ENCODE measurements at regions not wholly inside any gene's neighbourhood (a gene's known extent, or its start where the extent isn't known, plus 50 kb on each side); places are given as distances from the start of the nearest gene placed in this dataset.

DNA sequence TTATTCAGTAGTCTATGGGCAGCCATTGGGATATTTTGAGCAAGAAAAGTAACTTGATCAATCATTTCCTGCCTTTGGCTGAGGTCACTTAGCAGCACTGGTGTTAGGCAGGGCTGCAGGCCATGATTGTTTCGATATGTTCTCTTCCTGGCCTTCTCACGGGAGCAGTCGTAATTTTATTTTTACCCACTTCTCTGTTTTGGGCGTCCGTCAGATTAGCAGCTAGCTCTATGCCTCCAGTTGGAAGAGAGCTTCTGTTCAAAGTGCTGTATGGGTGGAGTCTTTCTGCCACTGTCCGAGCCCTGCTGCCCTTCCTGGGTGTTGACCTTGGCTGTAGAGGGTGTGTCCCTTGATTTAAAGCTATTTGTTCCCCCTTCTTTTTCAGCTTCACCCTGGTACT, 123.4 kb upstream of the ROPN1 start:
- no peak for DNase-seq (ENCODE audit: extremely low read depth, low read depth)
- TF ChIP-seq, protein P1, sequence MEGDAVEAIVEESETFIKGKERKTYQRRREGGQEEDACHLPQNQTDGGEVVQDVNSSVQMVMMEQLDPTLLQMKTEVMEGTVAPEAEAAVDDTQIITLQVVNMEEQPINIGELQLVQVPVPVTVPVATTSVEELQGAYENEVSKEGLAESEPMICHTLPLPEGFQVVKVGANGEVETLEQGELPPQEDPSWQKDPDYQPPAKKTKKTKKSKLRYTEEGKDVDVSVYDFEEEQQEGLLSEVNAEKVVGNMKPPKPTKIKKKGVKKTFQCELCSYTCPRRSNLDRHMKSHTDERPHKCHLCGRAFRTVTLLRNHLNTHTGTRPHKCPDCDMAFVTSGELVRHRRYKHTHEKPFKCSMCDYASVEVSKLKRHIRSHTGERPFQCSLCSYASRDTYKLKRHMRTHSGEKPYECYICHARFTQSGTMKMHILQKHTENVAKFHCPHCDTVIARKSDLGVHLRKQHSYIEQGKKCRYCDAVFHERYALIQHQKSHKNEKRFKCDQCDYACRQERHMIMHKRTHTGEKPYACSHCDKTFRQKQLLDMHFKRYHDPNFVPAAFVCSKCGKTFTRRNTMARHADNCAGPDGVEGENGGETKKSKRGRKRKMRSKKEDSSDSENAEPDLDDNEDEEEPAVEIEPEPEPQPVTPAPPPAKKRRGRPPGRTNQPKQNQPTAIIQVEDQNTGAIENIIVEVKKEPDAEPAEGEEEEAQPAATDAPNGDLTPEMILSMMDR (IDR thresholded peaks at IDR 0.05; ENCODE audit: low read depth, low read length): no peak

DNA sequence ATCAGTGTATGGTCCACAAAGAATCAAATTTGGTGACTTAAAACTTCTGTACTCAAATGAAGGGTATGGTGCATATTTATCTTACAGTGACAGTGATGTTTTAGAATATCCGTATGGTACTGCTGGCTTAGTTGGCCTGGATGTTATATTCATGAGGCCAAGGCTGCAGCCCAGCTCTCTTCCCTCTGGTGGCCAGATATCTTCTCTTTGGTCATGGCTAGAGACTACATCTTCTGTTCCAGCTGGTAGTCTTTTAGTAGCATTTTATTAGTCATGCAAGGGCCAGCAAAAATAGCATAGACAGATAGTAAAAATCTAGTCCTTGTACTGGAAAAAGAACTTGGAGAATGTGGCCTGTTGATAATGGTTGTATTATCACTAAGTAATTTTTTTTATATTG, 124.0 kb upstream of the ROPN1 start:
- TF ChIP-seq, protein P1 (IDR thresholded peaks at IDR 0.05; ENCODE audit: low read depth, low read length): no peak
- no peak for DNase-seq (ENCODE audit: extremely low read depth, low read depth)

DNA sequence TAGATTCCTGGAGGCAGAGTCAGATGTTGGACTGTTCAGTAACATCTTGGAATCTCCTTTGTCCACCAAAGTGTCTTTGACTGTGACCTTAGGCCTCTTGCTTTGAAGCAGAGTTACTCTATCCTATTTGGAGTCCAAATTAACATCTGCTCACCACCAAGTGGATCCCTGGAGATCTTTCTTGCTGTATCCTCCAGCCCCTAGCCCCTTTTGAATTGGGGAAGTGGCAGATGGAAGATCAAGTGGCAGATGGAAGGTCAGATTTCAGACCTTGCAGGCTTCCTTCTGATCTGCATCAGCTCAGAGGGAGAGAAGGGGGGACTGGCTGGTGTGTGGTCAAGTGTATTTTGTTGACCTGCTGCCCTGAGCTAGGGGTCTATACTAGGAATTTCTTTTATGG, 125.0 kb upstream of the ROPN1 start:
- TF ChIP-seq, protein P1 (IDR thresholded peaks at IDR 0.05; ENCODE audit: low read depth, low read length): no peak
- no peak for DNase-seq (ENCODE audit: extremely low read depth, low read depth)

DNA sequence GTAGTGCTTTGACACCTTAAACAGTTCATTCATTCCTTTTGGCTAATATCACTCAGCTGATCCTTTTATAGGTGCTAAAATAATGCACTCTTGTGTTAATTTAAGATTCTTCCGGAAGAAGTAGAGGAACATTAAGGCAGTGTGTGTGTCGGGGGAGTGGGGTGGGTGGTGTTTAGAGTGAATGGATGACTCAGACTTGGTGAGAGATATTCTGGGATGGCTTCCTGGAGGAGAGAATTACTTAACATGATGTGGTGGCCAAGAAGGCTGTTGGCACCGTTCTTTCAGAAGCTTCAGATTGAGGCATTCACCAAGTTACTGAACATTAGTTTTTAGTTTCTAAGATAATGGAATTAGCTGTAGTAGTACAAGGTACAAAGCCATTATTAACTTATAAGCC, 125.6 kb upstream of the ROPN1 start:
- no peak for DNase-seq (ENCODE audit: extremely low read depth, low read depth)
- TF ChIP-seq, protein P1 (IDR thresholded peaks at IDR 0.05; ENCODE audit: low read depth, low read length): no peak

DNA sequence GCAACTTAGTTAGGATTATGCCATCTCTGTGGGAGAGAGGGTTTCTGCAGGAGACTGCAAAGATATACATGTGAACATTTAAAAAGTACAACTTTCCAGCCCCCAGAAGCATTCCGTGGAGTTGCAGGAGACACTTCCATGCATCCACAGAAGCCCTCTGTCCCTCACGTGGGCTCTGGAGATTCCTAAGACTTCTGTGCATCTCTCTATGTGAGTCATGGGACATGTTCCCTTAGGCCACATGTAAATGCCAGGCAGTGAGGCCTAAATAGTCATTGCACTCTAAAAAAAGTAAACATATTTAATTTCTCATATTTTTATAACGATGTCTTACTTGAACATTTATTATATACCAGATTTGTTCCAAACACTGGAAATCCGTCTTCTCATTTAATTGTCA, 126.5 kb upstream of the ROPN1 start:
- TF ChIP-seq, protein P1 (IDR thresholded peaks at IDR 0.05; ENCODE audit: low read depth, low read length): no peak

DNA sequence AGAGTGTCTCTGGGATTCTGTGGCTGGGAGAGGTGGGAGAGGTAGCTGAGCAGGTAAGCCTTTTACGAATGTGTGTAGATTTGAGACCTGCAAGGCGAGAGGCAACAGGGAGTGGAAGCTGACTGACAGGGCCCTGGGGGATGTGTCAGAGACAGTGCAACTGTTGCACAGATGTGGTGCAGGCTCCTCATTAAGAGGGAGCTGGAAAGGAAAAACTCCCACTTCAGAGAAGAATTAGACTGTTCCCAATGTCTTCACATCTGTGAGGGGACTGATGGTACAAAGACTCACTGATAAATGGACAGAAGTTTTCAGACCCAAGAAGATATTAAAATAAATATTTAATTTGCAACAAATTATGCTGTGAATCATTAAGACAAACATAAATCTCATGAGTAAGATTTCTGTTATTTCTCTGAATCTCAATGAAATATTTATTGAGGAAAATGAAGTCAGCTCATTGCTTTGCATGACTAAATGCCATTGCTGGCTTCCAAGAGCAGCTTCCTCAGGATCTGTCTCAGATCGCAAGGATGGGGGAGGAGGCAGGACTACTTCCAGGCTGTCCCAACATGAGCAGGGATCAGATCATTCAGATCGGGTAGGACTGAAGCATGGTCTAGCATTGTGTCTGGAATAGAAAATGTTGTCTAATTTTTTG, 127.3 kb upstream of the ROPN1 start:
- TF ChIP-seq, protein P1 (IDR thresholded peaks at IDR 0.05; ENCODE audit: low read depth, low read length): no peak
- DNase-seq (ENCODE audit: extremely low read depth, low read depth): no peak

More for the DNA sequence above, 126.5 kb upstream of the ROPN1 start:
- no peak for DNase-seq (ENCODE audit: extremely low read depth, low read depth)

DNA sequence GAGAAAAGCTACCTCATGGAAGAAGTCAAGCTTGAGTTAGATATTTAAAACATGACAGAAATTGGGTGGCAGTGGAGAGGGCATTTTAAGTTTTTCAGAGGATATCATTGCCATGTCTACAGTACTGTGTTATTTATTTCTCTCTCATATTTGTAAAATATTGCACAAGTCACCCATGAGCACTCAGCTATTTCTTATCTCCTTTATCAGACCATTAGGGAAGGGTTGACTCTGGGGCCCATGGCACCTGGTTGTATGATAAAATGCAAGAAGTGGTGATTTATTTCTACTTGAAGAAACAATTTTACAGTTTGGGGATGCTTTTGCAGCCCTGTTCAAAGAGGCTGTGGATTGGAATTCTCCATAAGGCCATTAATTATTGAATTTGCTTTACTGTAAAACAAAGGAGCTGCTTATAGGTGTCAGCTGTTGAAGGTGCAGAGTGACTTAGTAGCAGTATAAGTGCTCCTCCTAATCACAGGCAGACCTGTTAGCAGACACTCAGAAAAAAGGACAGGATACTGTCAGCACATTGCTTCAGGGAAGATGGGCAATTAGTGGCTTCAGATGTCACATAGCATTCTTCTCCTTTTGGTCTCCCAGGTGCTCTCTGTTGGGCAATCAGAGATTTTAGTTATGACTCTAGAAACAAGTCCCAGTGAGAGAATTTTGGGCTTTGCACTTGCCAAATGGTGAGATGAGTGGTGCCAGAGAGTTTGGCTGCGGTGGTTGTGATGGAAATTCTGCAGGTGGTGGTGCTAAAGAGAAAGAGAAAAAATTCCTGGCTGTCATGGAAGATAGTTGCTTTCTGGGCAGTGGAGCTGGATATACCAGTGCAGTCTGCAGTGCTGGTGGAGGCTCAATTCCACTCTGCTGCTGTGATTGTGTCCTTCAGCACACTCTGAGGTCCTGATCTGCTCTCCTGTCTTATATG, 129.7 kb upstream of the ROPN1 start:
- TF ChIP-seq, protein P1 (IDR thresholded peaks at IDR 0.05; ENCODE audit: low read depth, low read length): no peak
- no peak for DNase-seq (ENCODE audit: extremely low read depth, low read depth)
